ENCODE measurements at regions not wholly inside any gene's neighbourhood (a gene's known extent, or its start where the extent isn't known, plus 50 kb on each side); places are given as distances from the start of the nearest gene placed in this dataset.

GRCh38 chr1:105516068-105516467, 1540.4 kb upstream of the PRMT6 start:
- TF ChIP-seq EZH2 (IDR thresholded peaks at IDR 0.05; ENCODE audit: borderline replicate concordance, low read depth, low read length, severe bottlenecking) (no peak), CTCF (IDR thresholded peaks at IDR 0.05; ENCODE audit: extremely low read depth in 1 of 2, insufficient read depth in 1 of 2, low read depth in 1 of 2, low read length in 2 of 2) (no peak), MYC (IDR thresholded peaks at IDR 0.05; ENCODE audit: low read depth, low read length) (no peak), POLR2A (IDR thresholded peaks at IDR 0.05; ENCODE audit: low read depth, low read length) (no peak), POLR2AphosphoS5 (IDR thresholded peaks at IDR 0.05; ENCODE audit: insufficient read depth, low read depth, low read length) (no peak), MAX (IDR thresholded peaks at IDR 0.05; ENCODE audit: insufficient read depth, insufficient read length) (no peak)

Data from endothelial cell of umbilical vein (primary cell).